HG02870 (cell line): ENCODE measurements at regions not wholly inside any gene's neighbourhood (a gene's known extent, or its start where the extent isn't known, plus 50 kb on each side); places are given as distances from the start of the nearest gene placed in this dataset.

ENCODE experiments used
- ATAC-seq: cut with Tn5 transposase; IDR thresholded peaks from one replicate; pipeline ENCODE4 v1.9.1; 2021; ENCODE audit warnings: mild to moderate bottlenecking, moderate library complexity; ENCODE audit not compliant: unreplicated experiment

GRCh38 chr15:95866711-95867440 is 463.6 kb upstream of the NR2F2 start:
- ATAC-seq = no peak

- no peak for ATAC-seq
Observed at GRCh38 chr15:95868450-95868849, 462.1 kb upstream of the NR2F2 start.

GRCh38 chr15:95868970-95869369 is 461.5 kb upstream of the NR2F2 start:
- no peak for ATAC-seq

GRCh38 chr15:95869920-95870319 is 460.6 kb upstream of the NR2F2 start:
- ATAC-seq = no peak

- no peak for ATAC-seq
Observed at GRCh38 chr15:95872366-95872771, 458.1 kb upstream of the NR2F2 start.

- ATAC-seq = no peak
Observed at GRCh38 chr15:95874637-95875036, 455.9 kb upstream of the NR2F2 start.

- ATAC-seq = no peak
Observed at GRCh38 chr15:95875121-95875643, 455.3 kb upstream of the NR2F2 start.

GRCh38 chr15:95880031-95880570 is 450.4 kb upstream of the NR2F2 start:
- no peak for ATAC-seq

- ATAC-seq = no peak
Observed at GRCh38 chr15:95880630-95881029, 449.9 kb upstream of the NR2F2 start.

- ATAC-seq = no peak
Observed at GRCh38 chr15:95883064-95883463, 447.4 kb upstream of the NR2F2 start.

GRCh38 chr15:95884276-95884675 is 446.2 kb upstream of the NR2F2 start:
- ATAC-seq = no peak

- ATAC-seq = no peak
Observed at GRCh38 chr15:95887666-95888390, 442.7 kb upstream of the NR2F2 start.

- ATAC-seq = no peak
Observed at GRCh38 chr15:95888762-95889161, 441.7 kb upstream of the NR2F2 start.

- no peak for ATAC-seq
Observed at GRCh38 chr15:95894407-95894956, 436.0 kb upstream of the NR2F2 start.

GRCh38 chr15:95895508-95895907 is 435.0 kb upstream of the NR2F2 start:
- ATAC-seq = no peak

GRCh38 chr15:95897651-95898050 is 432.8 kb upstream of the NR2F2 start:
- ATAC-seq = no peak

GRCh38 chr15:95898761-95899160 is 431.7 kb upstream of the NR2F2 start:
- ATAC-seq = no peak

GRCh38 chr15:95901271-95901670 is 429.2 kb upstream of the NR2F2 start:
- no peak for ATAC-seq

- no peak for ATAC-seq
Observed at GRCh38 chr15:95902606-95903005, 427.9 kb upstream of the NR2F2 start.

- ATAC-seq = no peak
Observed at GRCh38 chr15:95903352-95903751, 427.1 kb upstream of the NR2F2 start.

- no peak for ATAC-seq
Observed at GRCh38 chr15:95910643-95911212, 419.8 kb upstream of the NR2F2 start.
